A204.1 (cell line): ENCODE measurements at regions not wholly inside any gene's neighbourhood (a gene's known extent, or its start where the extent isn't known, plus 50 kb on each side); places are given as distances from the start of the nearest gene placed in this dataset.
"Not testable (repeated sequence)": the region's sequence is repeated elsewhere in the genome, so short reads cannot be mapped to it uniquely, and the experiment has no call there.

ENCODE experiments used
- FAIRE-seq: peaks from 2 replicates; lab custom pipeline; 2012; peaks lifted over from hg19 to GRCh38; lab: Jason Lieb, UNC

DNA sequence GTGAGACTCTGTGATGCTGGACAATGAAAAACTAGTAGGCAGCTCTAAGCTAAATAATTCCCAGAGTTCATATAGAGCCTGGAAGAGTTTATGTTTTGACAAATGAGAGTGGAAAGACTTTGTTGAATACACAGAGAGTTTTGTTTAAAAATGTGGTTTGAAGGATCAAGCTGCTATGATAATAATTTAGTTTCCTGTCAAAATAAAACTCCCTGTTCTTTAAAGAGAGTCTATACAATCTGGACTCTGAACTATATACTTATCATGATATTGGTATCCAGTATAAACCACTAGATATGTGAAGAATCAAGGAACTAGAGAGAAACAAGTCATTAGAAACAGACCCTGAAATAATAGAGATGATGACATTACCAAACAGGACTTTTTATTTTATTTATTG is 158.6 kb downstream of the C4orf33 start:
- FAIRE-seq: peak; percentile 6

DNA sequence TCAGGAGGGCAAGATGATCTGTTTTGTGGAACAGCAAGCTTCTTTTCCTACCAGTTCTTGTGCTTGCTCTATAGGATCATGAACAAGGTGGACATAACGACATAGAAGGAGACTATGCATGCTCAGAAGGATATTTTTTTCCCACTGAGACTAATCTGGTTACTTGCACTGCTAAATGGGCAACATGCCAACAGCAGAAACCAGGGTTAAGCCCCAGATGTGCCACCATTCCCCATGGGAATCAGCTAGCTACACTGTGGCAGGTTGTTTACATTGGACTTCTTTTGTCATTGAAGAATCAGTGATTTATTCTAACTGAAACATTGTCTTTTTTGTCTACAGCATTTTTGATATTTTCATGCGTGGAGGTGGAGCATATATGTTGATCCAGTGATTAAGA is 165.6 kb downstream of the C4orf33 start:
- no peak for FAIRE-seq

DNA sequence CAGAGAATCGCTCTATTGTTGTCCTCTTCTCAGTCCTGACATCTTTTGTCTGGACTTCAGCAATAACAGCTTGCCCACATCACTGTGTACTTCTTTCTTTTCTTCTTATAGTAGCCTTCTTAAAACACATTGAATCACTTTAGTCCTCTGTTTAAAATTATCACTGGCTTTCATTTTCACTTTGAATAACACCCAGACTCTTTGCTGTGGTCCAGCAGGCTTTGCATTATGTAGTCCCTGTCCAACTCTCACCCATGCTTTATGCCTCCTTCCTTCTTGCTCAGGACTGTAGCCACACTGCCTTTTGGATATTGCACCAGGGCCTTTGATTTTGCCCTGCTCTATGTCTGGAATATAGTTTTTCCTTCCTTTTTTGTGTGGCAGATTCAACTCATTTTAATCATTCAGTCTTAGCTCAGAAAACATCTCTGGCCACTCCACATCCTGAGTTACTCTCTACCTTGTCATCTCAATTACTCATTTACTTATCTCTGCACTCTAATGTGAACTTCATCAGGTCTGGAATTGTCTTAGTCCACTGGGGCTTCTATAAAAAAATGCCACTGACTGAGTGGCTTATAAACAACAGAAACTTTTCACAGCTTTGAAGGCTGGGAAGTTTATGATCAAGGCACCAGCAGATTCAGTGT is 168.2 kb downstream of the C4orf33 start:
- no peak for FAIRE-seq

DNA sequence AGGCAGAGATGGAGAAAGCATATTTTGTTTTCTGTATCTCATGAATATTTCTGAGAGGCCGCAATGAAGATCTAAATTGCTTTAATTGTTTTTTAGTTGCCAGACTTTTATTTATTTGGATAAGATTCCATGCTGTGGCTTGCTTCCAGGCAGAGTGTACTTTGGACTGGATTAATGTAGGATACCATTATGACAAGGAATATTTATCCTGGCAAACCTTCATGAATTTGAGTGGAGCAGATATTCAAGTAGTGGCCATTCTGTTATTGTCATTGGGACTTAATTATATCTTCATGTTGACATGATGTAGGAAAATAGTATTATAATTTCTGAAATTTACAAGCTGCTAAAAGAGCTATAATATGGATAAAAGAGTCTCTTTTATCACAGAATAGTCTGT is 182.9 kb downstream of the C4orf33 start:
- FAIRE-seq: no peak

GRCh38 chr4:129282293-129282692 is 186.3 kb downstream of the C4orf33 start:
- FAIRE-seq: no peak

DNA sequence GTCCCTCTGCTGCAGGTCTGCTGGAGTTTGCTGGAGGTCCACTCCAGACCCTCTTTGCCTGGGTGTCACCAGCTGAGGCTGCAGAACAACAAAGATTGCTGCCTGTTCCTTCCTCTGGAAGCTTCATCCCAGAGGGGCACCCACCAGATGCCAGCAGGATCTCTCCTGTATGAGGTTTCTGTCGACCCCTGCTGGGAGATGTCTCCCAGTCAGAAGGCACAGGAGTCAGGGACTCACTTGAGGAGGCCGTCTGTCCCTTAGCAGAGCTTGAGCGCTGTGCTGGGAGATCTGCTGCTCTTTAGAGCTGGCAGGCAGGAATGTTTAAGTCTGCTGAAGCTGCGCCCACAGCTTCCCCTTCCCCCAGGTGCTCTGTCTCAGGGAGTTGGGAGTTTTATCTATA is 196.2 kb downstream of the C4orf33 start:
- not testable (repeated sequence) for FAIRE-seq

DNA sequence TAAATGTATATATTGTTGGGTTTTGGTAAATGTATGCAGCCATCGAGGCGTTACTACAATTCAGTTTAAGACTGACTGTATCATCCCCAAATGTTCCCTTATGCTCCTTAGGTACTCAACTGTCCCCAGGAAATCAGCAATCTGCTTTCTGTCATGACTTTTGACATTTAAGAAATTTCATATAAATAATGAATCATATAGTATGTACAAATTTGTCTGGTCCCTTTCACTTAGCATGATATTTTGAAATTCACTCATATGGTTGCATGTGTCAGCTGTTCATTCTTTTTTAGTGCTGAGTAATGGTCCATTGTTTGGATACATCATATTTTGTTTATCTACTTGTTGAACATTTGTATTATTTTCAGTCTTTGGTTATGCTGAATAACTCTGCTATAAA is 218.8 kb downstream of the C4orf33 start:
- FAIRE-seq: no peak

GRCh38 chr4:129322920-129323319 is 227.0 kb downstream of the C4orf33 start:
- FAIRE-seq: peak; percentile 96

DNA sequence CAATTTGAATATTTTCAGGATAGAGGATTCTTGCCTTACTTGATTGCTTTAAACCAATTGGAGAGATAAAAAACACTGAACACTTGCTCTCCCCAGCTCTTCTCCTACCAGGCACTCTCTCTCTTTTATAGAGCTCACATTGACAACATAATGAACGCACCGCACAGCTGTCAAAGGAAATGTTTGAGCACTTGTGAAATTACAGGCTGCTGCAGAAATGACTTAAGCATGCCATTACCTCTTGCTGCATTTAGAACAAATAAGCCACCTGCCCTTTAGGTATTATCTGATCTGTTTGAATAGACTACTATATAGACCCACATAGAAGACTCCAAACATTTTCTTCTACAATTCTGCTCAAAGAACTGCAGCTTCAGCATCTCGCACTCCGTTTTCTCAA is 227.7 kb downstream of the C4orf33 start:
- no peak for FAIRE-seq

GRCh38 chr4:129326571-129327460 is 230.9 kb downstream of the C4orf33 start:
- peak; percentile 89 for FAIRE-seq

DNA sequence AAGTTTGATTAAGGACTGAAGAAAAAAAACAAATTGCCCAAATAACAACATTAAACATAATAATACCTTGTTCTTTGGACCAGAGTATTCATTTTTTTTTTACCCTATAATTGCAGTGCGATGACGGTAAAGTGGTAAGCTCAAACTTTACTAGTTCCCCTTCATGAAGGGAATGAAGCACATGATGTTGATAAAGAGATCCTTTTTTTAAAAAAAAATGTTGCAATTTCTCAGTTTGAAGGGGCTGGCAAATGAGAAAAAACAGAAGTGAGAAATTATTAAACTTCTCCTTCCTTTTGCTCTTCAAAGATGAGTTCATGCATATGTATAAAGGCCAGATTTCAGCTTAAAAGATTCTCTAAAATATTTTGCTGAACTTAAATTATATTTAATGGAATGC is 231.7 kb downstream of the C4orf33 start:
- FAIRE-seq: no peak

GRCh38 chr4:129328162-129328561 is 232.2 kb downstream of the C4orf33 start:
- no peak for FAIRE-seq

DNA sequence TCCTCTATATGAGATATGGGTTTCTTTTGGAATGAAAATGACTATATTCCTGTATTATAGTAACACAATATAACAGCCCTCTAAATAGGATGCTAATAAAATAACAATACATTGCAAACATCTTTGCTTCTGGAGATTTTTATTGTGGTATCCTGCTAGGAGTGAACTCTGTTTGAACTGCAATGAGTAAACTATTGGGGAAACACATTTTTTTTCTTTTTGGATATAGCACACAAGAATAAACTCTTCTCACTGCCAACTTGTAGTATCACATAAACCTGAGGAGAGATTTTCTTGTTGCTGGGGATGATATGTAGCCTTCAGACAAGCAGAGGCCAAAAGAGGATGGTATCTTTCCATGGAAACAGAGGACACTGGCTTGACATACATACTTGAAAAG is 238.2 kb downstream of the C4orf33 start:
- FAIRE-seq: peak; percentile 95

- peak; percentile 90 for FAIRE-seq
Observed at GRCh38 chr4:129335276-129335675, 239.3 kb downstream of the C4orf33 start.

DNA sequence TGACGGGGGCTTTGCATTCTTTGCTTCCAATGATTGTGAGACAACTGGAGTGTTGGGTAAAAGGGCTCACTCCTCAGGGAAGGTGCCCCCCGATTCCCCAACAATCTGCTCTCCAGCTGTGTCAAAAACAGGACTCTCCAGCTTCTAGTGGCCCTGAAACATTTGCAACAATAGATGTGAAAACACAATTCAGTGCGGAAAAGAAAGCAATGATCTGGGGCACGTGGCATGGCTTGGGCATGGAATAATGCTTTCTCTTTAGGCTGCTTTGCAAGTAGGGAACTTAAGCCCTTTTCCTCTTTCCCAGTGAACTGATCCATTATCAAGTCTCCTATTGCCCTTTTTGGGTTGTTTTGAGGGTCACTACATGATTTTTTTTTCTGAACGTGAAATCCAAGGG is 239.9 kb downstream of the C4orf33 start:
- peak; percentile 87 for FAIRE-seq

DNA sequence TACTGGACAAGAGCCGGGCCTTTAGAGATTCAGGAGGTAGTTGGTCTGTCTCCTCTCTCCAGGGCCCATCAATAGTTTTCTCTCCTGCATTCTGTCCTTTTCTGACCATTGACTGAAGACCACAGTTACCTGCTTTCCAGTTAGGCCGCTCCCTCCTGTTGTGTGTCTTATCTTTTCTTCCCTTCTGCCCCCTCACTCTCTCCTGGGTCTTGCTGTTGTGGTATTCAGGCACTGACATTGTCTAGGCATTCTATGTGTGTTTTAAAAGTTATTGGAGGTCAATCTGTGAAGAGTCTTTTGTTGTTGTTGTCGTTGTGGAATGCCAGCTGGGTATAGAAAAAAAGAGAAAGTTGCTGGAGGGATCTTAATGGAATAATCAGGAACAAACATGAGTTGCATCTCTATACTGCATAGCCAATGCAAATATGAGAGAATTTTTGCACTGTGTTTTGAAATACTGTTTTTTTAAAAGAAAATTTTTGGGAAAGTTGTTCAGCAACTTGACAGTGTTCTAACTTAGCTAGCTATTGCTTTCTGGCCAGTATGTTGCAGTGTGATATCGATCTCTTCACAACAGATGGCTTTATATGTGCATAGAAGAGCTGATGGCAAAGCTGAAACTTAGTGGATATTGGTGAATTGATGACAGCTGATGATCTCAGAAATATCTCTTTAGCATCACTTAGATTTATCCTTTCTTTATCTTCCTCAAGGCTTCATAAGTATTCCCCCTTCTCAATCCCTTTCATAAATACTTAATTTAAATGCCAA is 240.7 kb downstream of the C4orf33 start:
- FAIRE-seq: peak; percentile 93

- FAIRE-seq: no peak
Observed at GRCh38 chr4:129337228-129337620, 241.3 kb downstream of the C4orf33 start.

DNA sequence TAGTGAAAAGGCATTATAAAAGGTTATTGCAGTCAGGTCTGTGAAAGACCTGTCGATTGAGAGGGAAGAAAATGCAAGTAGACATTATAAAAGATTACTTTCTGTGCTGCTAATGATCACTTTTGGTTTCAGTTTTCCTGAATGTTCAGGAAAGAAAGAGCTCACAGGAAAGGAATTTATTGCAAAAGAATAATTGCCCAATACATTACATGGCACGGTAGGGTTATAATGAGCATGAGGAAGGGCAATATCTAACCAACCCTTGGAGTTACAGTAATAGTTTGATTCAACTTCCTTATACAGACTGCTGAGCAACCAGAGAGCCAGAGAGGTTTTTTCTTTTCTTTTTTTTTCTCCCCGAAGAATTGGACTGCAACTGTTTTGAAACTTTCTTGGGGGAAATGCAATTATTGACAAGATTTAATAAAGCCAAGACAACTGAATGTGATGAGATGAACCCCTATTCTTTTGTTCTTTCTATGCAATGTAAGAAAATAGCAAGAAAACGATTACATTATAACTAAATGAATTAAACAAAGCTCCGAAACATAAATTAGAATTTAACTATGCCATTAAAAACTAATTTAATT is 247.0 kb downstream of the C4orf33 start:
- peak; percentile 99 for FAIRE-seq

GRCh38 chr4:129344058-129344457 is 248.1 kb downstream of the C4orf33 start:
- FAIRE-seq: no peak

- no peak for FAIRE-seq
Observed at GRCh38 chr4:129345609-129346008, 249.7 kb downstream of the C4orf33 start.

- no peak for FAIRE-seq
Observed at GRCh38 chr4:129346036-129346435, 250.1 kb downstream of the C4orf33 start.

DNA sequence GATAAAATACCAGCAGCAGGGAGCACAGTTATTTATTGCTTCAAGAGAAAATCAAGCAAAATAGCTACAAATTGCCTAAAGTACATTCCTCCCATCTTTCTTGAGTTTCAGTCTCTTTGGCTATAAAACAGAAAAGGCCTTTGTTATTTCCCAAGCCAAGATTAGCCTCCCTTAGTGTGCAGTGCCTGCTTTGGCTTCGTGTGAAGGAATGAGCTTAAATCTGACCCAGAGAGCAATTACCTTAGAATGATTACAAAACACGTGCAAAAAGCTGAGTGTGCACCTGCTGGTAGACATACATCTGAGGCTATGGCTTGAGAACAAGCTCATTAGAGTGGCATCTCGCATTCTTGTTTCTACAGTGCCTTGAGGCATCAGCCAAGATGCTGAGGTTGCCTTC is 250.8 kb downstream of the C4orf33 start:
- FAIRE-seq: peak; percentile 98
